GM10266 (cell line): ENCODE measurements at regions not wholly inside any gene's neighbourhood (a gene's known extent, or its start where the extent isn't known, plus 50 kb on each side); places are given as distances from the start of the nearest gene placed in this dataset.
"Not testable (repeated sequence)": the region's sequence is repeated elsewhere in the genome, so short reads cannot be mapped to it uniquely, and the experiment has no call there.

Experiments used
- DNase-seq: peaks from one replicate; pipeline ENCODE4 v3.0.0; 2012; ENCODE audit errors: extremely low spot score
- CTCF ChIP-seq: IDR thresholded peaks from 2 replicates; pipeline ENCODE4 v1.5.1; 2012; ENCODE audit warnings: mild to moderate bottlenecking, low read depth; ENCODE audit not compliant: control insufficient read depth, insufficient read depth; ENCODE audit errors: missing control alignments

GRCh38 chr2:7866104-7866503 is 815.8 kb upstream of the ID2 start:
- no peak for DNase-seq
- TF ChIP-seq CTCF: no peak

GRCh38 chr2:7866825-7867224 is 815.0 kb upstream of the ID2 start:
- DNase-seq: no peak
- no peak for TF ChIP-seq CTCF

- no peak for TF ChIP-seq CTCF
- DNase-seq: no peak
These were observed 814.0 kb upstream of the ID2 start for GRCh38 chr2:7867867-7868266.

- no peak for TF ChIP-seq CTCF
- no peak for DNase-seq
These were observed 813.0 kb upstream of the ID2 start for GRCh38 chr2:7868836-7869235.

GRCh38 chr2:7876445-7876844 is 805.4 kb upstream of the ID2 start:
- DNase-seq: not testable (repeated sequence)

GRCh38 chr2:7878266-7878665 is 803.6 kb upstream of the ID2 start:
- DNase-seq: not testable (repeated sequence)

- no peak for TF ChIP-seq CTCF
- no peak for DNase-seq
These were observed 802.9 kb upstream of the ID2 start for GRCh38 chr2:7878786-7879482.

GRCh38 chr2:7879483-7879835 is 802.4 kb upstream of the ID2 start:
- no peak for DNase-seq
- TF ChIP-seq CTCF: no peak
